Forelimb muscle (tissue), 1 donor: ENCODE measurements at regions not wholly inside any gene's neighbourhood (a gene's known extent, or its start where the extent isn't known, plus 50 kb on each side); places are given as distances from the start of the nearest gene placed in this dataset.

Experiments
- DNase-seq: peaks from one replicate; pipeline ENCODE4 v3.0.0-alpha.2; 2013; ENCODE audit warnings: low read depth

DNA sequence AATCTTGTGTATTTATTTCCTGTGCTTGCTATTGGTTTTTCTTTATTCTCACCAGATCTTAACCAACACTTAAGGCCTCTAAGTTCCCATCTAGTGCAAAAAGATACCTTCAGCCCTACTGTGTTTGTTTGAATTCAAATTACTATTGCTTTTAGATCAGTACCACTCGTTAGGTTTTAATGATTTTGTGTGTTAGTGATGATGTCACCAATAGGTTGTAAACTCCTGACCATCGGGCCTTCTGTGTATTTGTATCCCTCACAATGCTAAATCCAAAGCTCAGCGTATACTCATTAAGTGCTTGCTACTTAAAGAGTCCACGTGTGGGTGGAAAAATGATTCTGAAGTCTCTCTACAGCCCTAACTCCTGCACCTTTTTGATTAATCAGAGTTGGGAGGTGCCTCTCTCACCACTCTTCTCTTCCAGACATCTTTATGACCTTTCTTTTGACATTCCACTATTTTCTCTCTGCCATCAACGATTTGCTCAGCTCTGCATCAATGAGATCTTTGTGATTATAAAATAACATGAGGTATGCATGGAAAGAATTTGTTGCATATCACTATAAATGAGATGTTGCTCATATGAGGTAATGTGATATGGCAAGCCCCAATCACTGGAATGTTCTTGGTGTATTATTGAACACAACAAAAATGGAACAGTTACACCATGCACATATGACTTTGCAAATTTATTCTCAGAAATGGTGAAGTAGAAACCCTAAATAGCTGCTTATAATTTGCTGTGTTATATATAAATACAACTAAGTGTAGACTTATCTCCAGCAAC, 55.1 kb upstream of the LAMA2 start:
- DNase-seq = no peak

DNA sequence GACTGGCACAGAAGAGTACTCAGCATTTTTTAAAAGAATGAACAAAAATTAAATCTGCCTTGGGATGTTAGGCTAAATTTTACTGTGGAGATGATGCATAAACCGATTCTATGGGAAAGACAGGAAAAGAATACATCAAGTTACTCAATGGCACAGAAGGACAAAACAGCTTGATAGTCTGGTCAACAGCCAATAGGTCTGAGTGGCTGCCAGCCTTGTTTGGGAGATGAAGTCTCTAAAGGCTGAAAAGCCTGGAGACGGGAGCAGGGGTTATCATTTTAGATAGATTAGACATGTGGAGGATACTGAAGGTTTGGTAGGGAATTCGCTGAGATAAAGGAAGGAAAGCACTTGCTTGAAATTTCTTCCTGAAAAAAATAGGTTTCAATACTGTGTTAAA, 56.3 kb upstream of the LAMA2 start:
- no peak for DNase-seq

DNA sequence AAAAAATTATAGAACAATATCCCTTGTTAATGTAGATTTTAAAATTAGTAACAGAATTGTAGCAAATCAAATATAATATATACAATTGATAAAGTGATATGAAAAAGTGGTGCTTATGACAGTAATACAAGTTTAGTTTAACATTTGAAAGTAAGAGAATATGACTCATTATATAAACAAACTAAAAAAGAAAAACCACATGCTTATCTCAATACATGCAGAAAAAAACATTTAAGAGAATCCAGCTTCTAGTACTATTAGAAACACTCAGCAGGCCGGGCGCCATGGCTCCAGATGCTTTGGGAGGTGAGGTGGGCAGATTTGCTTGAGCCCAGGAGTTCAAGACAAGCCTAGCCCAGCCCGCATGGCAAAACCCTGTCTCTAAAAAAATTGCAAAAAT, 60.7 kb upstream of the LAMA2 start:
- DNase-seq = no peak

DNA sequence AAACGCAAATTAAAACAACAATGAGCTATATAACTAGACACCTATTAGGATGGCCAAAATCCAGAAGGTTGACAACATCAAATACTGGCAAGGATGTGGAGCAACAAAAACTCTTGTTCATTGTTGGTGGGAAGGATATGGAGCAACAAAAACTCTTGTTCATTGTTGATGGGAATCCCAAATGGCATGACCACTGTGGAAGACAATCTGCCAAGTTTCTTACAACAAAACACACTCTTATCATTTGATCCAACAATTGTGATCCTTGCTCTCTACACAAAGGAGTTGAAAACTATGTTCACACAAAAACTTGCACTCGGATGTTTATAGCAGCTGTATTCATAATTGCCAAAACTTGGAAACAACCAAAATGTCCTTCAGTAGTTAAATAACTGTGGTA, 61.8 kb upstream of the LAMA2 start:
- no peak for DNase-seq

DNA sequence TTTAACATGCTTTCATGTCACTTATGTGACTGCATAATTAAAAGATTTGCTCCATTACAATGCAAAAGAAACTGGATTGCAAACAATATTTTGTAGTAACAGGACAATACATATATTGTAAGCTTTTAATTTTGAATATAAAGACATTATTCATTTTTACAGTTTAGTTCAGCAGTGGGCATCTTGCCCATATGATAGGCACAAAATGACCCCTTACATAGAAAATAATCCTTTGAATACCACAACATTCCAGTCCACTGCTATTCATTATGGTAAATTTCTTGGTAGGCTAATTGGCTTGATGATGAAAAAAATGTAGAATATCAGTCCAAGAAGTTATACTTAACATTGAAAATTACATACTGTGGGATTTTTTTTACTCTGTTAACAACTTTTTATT, 74.1 kb upstream of the LAMA2 start:
- DNase-seq = no peak

DNA sequence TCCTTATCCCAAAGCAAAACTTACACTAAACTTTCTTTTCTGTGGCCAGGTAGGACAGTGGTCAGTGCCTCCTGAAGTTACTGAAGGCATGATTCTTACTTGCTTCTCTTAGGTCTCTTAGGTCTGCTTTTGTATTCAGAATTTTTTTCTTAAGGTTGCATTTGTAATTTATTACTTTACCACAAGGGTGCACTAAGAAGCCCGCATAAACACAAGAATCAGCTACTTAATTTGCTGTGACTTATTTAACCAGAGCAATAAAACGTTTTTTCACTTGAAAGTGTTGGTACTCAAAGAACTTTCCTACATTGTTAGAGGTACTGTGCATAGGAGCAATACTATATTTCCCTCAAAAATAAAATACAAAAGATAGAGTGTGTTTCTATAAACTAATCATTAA, 75.4 kb upstream of the LAMA2 start:
- DNase-seq = no peak

DNA sequence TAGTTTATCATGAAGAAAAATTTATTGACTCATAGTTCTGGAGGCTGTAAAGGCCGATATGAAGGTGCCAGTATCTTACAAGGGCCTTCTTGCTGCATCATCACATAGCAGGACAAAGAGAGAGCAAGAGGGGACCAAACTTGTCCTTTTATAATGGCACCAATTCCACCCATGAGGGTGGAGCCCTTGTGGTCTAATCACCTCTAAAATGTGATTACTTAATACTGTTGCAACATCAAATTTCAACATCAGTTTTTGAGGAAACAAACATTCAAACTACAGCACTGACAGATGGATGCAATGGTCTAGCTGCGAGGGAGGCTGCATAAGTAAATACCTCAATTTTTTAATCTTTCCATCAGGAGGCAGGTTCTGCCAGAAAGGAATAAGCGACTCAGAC, 76.7 kb upstream of the LAMA2 start:
- DNase-seq = no peak

DNA sequence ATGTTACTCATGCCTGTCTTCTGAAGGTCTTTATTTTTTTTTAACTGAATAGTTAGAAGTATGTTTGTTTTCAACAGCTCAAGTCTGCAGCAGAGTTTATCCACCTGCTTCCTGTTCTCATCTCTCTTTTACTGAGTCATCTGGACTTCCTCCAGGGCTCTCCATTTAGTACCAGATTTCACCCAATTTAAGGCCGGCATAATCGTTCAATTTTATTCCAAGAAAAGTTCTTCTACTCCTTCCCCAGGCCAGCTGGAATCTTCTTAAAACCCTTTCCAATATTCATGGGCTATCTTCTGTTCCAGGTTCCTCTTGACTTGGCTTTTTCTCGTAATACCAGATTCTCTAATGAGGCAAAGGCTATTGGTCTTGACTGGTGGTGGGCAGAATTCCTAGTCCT, 79.0 kb upstream of the LAMA2 start:
- no peak for DNase-seq

DNA sequence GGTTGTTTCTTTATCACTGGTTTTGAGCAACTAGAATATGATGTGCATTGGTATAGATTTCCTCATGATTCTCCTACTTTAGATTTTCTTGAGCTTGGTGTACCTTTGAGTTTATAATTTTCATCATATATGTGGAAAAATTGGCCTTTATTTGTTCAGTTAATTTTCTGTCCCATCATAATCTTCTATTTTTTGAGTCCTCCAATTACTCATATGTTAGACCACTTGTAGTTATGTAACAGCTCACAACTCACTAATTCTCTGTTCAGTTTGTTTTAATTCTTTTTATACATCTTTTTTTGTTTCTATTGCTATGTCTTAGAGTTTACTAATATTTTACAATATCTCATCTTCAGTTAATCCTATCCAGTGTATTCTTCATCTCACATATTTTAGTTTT, 81.3 kb upstream of the LAMA2 start:
- DNase-seq = no peak

DNA sequence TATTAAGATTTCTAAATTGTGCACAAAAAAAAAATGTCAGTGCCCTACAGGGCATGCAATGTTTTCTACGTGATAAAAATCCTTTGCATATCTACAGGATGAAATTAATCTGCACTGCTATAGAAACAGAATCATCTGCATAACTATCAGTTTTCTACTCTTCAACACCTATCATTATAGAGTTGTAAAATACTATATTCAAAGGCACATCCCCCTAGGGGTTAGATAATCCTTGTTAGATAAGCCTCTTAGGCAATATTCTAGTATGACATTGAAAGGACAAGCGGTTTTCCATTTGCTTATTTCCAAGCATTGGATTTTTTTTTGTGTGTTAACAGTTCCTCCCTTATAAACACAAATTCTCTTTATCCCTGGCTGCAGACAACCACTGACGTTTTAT, 98.7 kb upstream of the LAMA2 start:
- DNase-seq = no peak

DNA sequence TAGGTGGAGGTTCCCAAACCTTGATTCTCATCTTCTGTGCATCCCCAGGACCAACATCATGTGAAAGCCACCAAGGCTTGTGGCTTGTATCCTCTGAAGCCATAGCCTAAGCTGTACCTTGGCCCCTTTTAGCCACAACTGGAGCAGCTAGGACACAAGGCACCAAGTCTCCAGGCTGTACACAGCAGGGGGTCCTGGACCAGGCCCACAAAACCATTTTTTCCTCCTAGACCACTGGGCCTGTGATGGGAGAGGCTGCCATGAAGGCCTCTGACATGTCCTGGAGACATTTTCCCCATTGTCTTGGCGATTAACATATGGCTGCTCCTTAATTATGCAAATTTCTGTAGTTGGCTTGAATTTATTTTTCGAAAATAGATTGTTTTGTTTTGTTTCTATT, 114.8 kb upstream of the LAMA2 start:
- no peak for DNase-seq

DNA sequence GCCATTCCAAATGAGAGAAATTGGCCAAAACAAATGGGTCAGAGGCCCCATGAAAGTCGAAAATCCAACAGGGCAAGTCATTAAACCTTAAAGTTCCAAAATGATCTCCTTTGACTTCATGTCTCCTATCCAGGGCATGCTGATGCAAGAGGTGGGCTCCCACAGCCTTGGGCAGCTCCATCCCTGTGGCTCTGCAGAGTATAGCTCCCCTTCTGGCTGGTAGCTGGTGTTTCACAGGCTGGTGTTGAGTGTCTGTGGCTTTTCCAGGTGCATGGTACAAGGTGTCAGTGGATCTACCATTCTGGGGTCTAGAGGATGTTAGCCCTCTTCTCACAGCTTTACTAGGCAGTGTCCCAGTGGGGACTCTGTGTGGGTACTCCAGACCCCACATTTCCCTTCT, 115.2 kb upstream of the LAMA2 start:
- no peak for DNase-seq

DNA sequence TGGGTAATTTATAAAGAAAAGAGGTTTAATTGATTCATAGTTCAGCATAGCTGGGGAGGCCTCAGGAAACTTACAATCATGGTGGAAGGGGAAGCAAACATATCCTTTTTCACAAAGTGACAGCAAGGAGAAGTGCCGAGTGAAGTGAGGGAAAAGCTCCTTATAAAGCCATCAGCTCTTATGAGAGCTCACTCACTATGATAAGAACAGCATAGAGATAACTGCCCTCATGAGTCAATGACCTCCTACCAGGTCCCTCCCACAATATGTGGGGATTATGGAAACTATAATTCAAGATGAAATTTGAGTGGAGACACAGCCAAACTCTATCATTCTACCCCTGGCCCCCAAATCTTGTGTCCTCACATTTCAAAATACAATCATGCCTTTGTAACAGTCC, 115.8 kb upstream of the LAMA2 start:
- DNase-seq = no peak

DNA sequence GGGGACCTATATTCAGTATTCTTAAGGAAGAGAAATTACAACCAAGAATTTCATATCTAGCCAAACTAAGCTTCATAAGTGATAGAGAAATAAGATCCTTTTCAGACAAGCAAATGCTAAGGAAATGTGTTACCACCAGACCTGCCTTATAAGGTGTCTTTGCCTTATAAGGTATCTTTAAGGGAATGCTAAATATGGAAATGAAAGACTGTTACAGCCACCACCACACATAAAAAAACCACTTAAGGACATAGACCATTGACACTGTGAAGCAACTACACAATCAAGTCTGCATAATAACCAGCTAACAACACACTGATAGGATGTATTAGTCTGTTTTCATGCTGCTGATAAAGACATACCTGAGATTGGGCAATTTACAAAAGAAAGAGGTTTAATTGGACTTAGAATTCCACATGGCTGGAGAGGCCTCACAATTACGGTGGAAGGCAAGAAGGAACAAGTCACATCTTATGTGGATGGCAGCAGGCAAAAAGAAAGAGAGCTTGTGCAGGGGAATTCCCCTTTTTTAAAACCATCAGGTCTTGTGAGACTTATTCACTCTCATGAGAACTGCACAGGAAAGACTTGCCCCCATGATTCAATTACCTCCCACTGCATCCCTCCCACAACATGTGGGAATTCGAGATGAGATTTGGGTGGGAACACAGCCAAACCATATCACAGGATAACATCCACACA, 119.2 kb upstream of the LAMA2 start:
- DNase-seq = no peak

DNA sequence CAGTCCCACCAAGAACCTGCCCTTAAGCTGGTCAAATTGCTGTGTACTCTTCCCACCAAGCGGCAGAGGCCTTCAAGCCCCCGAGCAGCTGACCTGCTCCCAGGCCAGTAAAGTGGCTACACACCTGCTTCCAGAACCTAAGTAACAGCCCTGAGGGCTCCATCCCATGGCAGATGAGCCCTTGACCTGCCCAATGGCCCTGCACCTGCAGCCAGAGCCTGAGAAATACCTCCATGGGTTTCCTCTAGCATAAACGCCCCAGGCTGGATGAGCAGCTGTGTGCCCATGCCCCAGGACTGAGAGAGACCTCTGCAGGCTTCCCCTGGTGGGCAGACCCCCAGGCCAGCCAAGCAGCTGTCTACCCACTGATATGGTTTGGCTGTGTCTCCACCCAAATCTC, 123.0 kb upstream of the LAMA2 start:
- no peak for DNase-seq

DNA sequence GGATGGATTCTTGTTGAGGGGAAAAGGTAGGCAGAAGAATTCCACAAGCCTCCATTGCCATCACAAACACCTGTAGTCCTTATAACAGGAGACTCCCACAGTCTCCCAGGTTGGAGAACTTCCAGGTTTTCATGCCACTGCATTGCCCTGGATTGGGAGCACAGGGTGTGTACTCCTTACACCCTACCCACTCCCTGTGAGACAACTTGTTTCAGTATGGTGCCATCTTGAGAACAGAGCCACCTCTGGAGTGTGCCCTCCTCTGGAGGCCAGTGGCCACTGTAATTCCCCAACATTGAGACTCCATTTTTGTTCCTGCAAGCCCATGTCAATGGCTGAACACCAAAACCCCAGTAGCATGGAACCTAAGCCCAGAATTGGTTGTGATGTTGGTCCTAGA, 123.5 kb upstream of the LAMA2 start:
- no peak for DNase-seq

DNA sequence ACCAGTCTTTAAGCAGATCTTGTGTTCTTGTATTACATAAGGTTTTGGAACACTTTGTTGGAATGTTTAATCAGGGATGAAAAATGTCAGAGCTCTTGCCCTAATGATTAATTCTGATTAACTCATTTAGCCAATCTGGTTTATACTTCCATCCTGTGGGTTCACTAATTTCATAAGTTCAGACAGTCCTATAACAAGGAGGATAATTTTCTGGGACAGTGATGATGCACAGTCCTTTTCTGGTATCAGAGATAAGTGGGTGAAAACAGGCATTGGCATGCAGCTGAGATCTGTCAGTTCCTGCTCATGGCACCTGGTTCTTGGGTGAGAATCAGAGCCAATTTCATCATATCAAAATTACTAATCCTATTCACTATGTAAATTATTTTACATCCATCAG, 125.0 kb upstream of the LAMA2 start:
- DNase-seq = no peak

DNA sequence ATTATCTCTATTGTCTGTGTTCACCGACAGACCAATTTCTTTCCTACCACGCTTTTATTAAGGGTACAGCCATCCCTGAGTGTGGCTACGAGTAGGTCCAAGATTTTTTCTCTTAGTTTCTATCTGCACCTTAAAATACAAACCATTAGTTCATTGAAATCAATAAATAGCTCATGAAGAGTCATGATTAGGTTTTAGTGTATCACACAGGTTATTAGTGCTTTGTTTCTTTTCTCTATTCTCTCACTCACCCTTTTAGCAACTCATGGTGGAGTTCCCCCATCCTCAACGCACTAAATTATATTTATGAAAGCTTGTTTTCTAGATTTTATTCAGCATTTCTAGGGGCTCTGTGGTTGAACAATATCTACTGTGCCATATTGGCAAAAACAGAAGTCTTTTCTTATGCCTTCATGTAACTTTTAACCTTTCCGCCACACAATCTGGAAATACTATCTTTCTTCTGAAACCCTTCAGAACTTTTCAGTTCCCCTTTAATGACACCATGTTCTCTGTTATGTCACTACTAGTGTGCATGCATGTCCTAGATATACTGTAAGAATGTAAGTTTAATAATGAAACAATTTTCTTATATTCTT, 128.2 kb upstream of the LAMA2 start:
- no peak for DNase-seq

DNA sequence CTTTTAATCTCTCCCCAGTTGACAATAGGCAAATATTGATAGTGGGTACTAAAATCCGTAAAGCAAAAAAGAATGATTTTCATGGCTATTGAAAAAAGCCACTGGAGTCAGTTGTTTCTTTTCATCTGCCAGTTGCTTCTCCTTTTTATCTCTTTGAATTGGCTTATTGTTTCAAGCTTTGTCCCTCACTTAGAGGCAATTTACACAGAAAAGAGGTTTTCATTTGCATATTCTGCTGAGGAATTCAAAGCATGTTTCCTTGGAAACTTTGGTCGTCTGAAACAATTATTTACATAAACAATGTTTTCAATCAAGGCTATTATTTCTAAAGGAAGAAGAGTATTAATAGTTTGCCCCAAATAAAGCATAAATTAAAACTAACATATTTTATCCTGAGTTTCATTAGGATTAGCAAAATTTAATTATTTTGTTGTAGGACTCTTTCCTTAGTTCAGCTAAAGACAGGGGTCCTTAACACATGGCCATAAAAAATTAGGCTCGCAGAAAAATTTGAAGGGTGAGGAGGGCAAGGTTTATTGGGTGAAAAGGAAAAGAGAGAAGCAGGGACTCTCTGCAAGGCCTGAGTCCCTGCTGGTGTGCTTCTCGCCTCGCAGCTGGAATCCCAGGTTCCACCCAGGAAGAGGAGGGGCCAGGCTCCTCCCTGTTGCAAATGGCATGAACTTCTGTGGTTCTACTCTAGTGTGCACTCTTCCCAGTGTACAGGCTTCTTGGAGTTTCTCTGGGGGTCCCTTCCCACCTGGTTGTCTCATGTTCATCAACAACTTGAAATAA, 138.8 kb upstream of the LAMA2 start:
- DNase-seq = no peak

DNA sequence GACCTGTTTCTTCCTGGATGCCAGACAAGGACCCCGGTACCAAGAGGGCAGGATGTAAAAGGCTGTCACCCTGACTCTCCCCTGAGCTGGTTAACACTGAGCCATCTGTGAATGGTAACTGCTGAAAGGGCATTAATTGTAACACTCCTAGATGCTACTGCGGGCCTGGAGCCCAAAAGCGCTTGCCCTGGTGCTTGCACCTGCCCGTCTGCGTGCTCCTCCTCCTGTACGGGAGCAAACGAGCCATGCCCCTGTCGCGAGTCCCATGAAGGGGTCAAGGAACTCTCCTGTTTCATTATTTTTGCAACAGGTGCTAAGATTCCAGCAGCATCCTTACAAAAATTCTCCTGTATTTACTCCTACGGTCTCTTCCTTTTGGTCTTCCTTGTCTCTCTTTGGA, 140.0 kb upstream of the LAMA2 start:
- no peak for DNase-seq

DNA sequence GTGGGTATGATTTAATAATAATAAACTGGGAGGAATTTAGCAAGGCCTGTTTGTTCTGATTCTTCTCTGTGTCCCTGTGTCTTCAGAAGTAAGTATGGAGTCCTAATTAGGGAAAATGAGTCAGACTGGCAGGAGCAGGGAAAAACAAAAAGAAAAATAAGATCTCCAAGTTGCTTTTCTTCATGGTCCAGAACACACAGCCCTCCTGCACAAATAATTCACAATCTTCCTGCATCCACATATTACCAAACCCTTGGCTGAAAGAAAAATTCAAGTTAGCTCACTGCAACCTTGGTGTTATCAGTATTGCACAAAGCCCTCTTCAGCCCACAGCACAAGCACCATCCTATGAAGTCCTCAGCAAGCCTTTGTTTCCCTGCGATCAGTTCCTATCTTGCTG, 142.0 kb upstream of the LAMA2 start:
- no peak for DNase-seq

DNA sequence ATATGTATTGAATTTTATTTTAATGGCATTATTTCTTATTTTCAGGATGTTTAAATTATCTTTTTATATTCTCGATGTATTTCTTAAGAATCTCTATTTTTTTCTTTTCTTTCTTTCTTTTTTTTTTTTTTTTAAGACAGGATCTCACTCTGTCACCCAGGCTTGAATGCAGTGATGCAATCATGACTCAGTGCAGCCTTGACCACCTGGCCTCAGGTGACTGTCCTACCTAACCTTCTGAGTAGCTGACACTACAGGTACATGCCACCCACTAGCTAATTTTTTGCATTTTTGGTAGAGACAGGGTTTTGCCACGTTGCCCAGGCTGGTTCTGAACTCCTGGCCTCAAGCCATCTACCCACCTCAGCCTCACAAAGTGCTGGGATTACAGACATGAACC, 143.8 kb upstream of the LAMA2 start:
- DNase-seq = no peak

DNA sequence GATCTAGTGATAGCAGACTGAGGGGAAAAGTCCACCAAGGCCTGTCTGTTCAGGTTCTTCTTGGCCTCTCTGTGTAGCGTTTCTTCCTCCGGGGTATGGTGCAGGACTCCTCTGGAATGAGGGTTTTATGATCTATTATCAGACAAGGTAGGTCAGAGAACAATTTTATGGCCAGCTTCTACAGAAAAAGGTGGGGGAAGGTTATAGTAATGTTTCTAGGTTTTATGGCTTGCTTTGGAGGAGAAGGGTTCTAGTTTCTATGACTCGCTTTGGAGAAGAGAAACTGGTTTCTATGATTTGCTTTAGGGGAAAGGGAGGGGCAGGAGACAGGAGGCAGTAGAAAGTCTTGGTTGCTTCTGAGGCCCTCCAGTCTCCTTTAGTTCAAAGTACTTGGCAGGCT, 144.8 kb upstream of the LAMA2 start:
- no peak for DNase-seq
